CD4-positive, alpha-beta T cell (primary cell): ENCODE measurements at regions not wholly inside any gene's neighbourhood (a gene's known extent, or its start where the extent isn't known, plus 50 kb on each side); places are given as distances from the start of the nearest gene placed in this dataset.

ENCODE experiments used
- ATAC-seq: fragments of 200-7000 bp; cut with Tn5 transposase; one replicate; pipeline ENCODE4 v1.10.0; 2022; ENCODE audit warnings: mild to moderate bottlenecking; ENCODE audit not compliant: poor library complexity
- CTCF ChIA-PET: fragments of 350-600 bp; sonication (Branson Sonifier 250); formaldehyde crosslinking; loops from one replicate; lab custom pipeline; 2021; ENCODE audit warnings: antibody characterized with exemption, inconsistent platforms; lab: Charles Lee
- POLR2A ChIA-PET: fragments of 350-600 bp; sonication (Branson Sonifier 250); formaldehyde crosslinking; loops from one replicate; lab custom pipeline; 2021; ENCODE audit warnings: antibody characterized with exemption, inconsistent platforms; lab: Charles Lee
- DNase-seq, 14 experiments: peaks; one replicate each; pipeline ENCODE4 v3.0.0-alpha.2; 2013 to 2020; ENCODE audit warnings: mixed read lengths in 2 of 14
- H3K27ac ChIP-seq, 2 donors: one replicate each; pipeline versions ENCODE4 v1.5.1 to v1.7.0; 2013; ENCODE audit warnings: low read length in 2 of 2, low read depth in 1 of 2, mild to moderate bottlenecking in 1 of 2
- H3K27me3 ChIP-seq, 2 experiments: 1 replicate in 1 of 2; 2 replicates in 1 of 2; pipeline versions ENCODE4 v1.6.1 to v1.7.0; 2013; ENCODE audit warnings: low read length in 2 of 2, control low read depth in 1 of 2, mild to moderate bottlenecking in 1 of 2, moderate library complexity in 1 of 2; ENCODE audit not compliant: insufficient read depth in 2 of 2, control insufficient read depth in 1 of 2
- H3K36me3 ChIP-seq: one replicate; pipeline ENCODE4 v1.6.1; 2013; ENCODE audit warnings: low read length, control low read depth; ENCODE audit not compliant: insufficient read depth
- H3K4me1 ChIP-seq: one replicate; pipeline ENCODE4 v1.6.1; 2013; ENCODE audit warnings: low read length, control low read depth; ENCODE audit not compliant: insufficient read depth
- H3K4me3 ChIP-seq: one replicate; pipeline ENCODE4 v1.5.1; 2013; ENCODE audit warnings: mild to moderate bottlenecking, low read length, moderate library complexity
- H3K9me3 ChIP-seq, 2 experiments: 1 replicate in 1 of 2; 2 replicates in 1 of 2; pipeline versions ENCODE4 v1.6.1 to v1.7.0; 2013; ENCODE audit warnings: low read length in 2 of 2, mild to moderate bottlenecking in 2 of 2, control low read depth in 1 of 2, moderate library complexity in 1 of 2; ENCODE audit not compliant: control insufficient read depth in 1 of 2, insufficient read depth in 1 of 2
- H3K27ac Mint-ChIP-seq: one replicate; pipeline ENCODE4 v1.8.0; 2020; ENCODE audit warnings: mixed read lengths
- H3K27me3 Mint-ChIP-seq: one replicate; pipeline ENCODE4 v1.8.0; 2021; ENCODE audit warnings: mixed read lengths
- H3K36me3 Mint-ChIP-seq: one replicate; pipeline ENCODE4 v1.8.0; 2021; ENCODE audit warnings: low read depth, mixed read lengths
- H3K4me1 Mint-ChIP-seq: one replicate; pipeline ENCODE4 v1.8.0; 2021; ENCODE audit warnings: low read depth, mixed read lengths
- H3K4me3 Mint-ChIP-seq: one replicate; pipeline ENCODE4 v1.8.0; 2020; ENCODE audit warnings: mild to moderate bottlenecking, mixed read lengths
- H3K9me3 Mint-ChIP-seq: one replicate; pipeline ENCODE4 v1.8.0; 2020; ENCODE audit warnings: mixed read lengths
- CTCF ChIP-seq: fragments of 200-600 bp; IDR thresholded peaks from one replicate; pipeline ENCODE4 v1.8.0; 2022; ENCODE audit warnings: antibody characterized with exemption, mild to moderate bottlenecking
- intact Hi-C, 2 experiments: fragments of 100-400 bp; cut with DNase I in 1 of 2; cut with micrococcal nuclease in 1 of 2; formaldehyde crosslinking; loops; one replicate each; pipeline versions ENCODE4 v1.15.1 to v1.9.0; 2023 to 2025; cut with DNase I, micrococcal nuclease

DNA sequence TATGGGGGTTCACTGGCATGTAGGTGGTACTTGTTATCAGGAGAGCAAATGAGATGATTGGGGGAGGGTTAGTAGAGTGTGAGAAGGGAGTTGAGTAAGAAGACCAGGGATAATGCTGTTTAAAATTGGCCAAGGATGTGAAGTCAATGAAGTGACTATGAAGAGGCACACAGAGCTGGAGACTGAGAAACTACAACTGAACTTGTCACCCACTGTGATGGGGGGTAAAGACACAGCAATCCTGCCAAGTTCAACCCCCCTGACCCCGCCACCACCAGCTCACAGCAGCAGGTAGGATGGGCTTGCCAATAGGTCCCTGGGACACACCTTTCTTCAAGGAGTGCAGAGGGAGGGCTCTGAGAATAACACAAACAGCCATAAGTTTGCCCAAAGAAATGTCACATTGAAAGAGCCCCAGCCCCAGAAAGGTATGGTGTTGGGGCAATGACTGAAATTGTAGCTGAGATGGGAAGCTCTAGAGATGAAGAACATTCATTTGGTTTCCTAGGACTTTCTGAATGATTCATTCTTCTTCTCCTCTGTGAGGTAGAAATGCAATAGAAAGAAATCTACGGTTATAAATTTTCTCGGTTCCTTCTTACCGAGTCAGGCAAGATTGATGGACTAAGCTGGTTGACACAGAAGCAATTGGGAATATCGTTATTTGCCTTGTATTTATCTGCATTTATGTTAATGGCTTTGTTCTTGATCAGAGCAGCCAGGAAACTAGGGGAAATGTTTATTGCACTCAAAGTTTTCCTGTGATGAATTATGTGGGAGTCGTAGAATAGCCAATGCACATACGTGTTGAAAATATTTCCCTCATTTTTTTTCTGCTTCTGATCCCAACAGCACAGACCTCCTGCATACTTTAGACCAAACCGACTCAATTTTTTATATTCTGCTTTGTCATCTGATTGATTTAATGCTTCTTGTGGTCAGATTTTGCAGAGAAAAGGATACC, 595.2 kb upstream of the CDH11 start:
- Histone ChIP-seq H3K4me3 (no peak overlapping the region), H3K9me3 (peaks cover 0 to 7% of the 10 kb centered on the region in 2 experiments), H3K27me3 (no peaks in the 10 kb centered on the region), H3K27ac (no peak overlapping the region), H3K4me1 (no peaks in the 10 kb centered on the region), H3K36me3 (no peaks in the 10 kb centered on the region)
- Mint-ChIP-seq H3K27me3 (no peaks in the 10 kb centered on the region), H3K36me3 (no peaks in the 10 kb centered on the region), H3K9me3 (no peaks in the 10 kb centered on the region), H3K4me1 (no peaks in the 10 kb centered on the region), H3K27ac (no peak overlapping the region), H3K4me3 (no peak overlapping the region)
- intact Hi-C loops, result no loop called here
- ChIA-PET CTCF (no interaction called here), POLR2A (no interaction called here)
- TF ChIP-seq CTCF, result no peak
- DNase-seq, result no peak
- ATAC-seq, result no peak

GRCh38 chr16:65713181-65713808, 591.4 kb upstream of the CDH11 start:
- no peak overlapping the region for H3K27ac Mint-ChIP-seq
- CTCF ChIA-PET, result no interaction called here
- Histone ChIP-seq H3K27ac (no peak overlapping the region), H3K27me3 (no peaks in the 10 kb centered on the region), H3K4me1 (no peaks in the 10 kb centered on the region), H3K4me3 (no peak overlapping the region), H3K36me3 (no peaks in the 10 kb centered on the region), H3K9me3 (peaks cover 3% of the 10 kb centered on the region in 2 experiments)
- no peaks in the 10 kb centered on the region for H3K36me3 Mint-ChIP-seq
- no peaks in the 10 kb centered on the region for H3K9me3 Mint-ChIP-seq
- ATAC-seq (no peak), DNase-seq (no peak)
- intact Hi-C loops, result no loop called here
- H3K4me1 Mint-ChIP-seq, result no peaks in the 10 kb centered on the region
- H3K4me3 Mint-ChIP-seq, result no peak overlapping the region
- POLR2A ChIA-PET, result no interaction called here
- TF ChIP-seq CTCF, result no peak
- H3K27me3 Mint-ChIP-seq, result no peaks in the 10 kb centered on the region

GRCh38 chr16:65710107-65710506, 588.2 kb upstream of the CDH11 start:
- TF ChIP-seq CTCF, result no peak
- ChIA-PET CTCF (no interaction called here), POLR2A (no interaction called here)
- H3K4me3 Mint-ChIP-seq, result no peak overlapping the region
- no peak overlapping the region for H3K4me3 ChIP-seq
- H3K36me3 Mint-ChIP-seq, result no peaks in the 10 kb centered on the region
- H3K4me1 Mint-ChIP-seq, result no peaks in the 10 kb centered on the region
- no peaks in the 10 kb centered on the region for H3K27me3 ChIP-seq
- no peaks in the 10 kb centered on the region for H3K36me3 ChIP-seq
- H3K27ac Mint-ChIP-seq, result no peak overlapping the region
- H3K4me1 ChIP-seq, result no peaks in the 10 kb centered on the region
- no peak overlapping the region for H3K27ac ChIP-seq
- no peaks in the 10 kb centered on the region for H3K9me3 Mint-ChIP-seq
- ATAC-seq (no peak), DNase-seq (no peak)
- peaks cover 0 to 3% of the 10 kb centered on the region in 2 experiments for H3K9me3 ChIP-seq
- intact Hi-C loops, result no loop called here
- peaks cover 5% of the 10 kb centered on the region for H3K27me3 Mint-ChIP-seq
